DOHH2 (cell line): ENCODE measurements at regions not wholly inside any gene's neighbourhood (a gene's known extent, or its start where the extent isn't known, plus 50 kb on each side); places are given as distances from the start of the nearest gene placed in this dataset.

ENCODE experiments used
- H3F3A ChIP-seq: fragments of 200-600 bp; sonication (generic), shearing (Covaris generic); 2 replicates; pipeline ENCODE4 v1.6.0; 2016; ENCODE audit warnings: antibody characterized with exemption, mild to moderate bottlenecking; ENCODE audit not compliant: control insufficient read depth, insufficient read depth
- H3K27ac ChIP-seq: fragments of 200-600 bp; sonication (generic); 2 replicates; pipeline ENCODE4 v1.5.1; 2014; ENCODE audit warnings: low read depth, mild to moderate bottlenecking, low read length, moderate library complexity
- H3K27me3 ChIP-seq: fragments of 200-600 bp; sonication (generic); 2 replicates; pipeline ENCODE4 v1.6.1; 2014; ENCODE audit warnings: mild to moderate bottlenecking, low read length, mixed read lengths; ENCODE audit not compliant: control insufficient read depth
- H3K36me3 ChIP-seq: fragments of 200-600 bp; sonication (generic); 2 replicates; pipeline ENCODE4 v1.6.1; 2014; ENCODE audit warnings: mild to moderate bottlenecking, low read length, moderate library complexity, mixed read lengths; ENCODE audit not compliant: control insufficient read depth
- H3K4me1 ChIP-seq: fragments of 200-600 bp; sonication (generic); 2 replicates; pipeline ENCODE4 v1.6.1; 2014; ENCODE audit warnings: mild to moderate bottlenecking, low read length, mixed read lengths; ENCODE audit not compliant: control insufficient read depth
- H3K4me2 ChIP-seq: fragments of 200-600 bp; sonication (generic); 2 replicates; pipeline ENCODE4 v1.6.0; 2014; ENCODE audit warnings: mild to moderate bottlenecking, low read length, moderate library complexity
- H3K4me3 ChIP-seq: fragments of 200-600 bp; sonication (generic); 2 replicates; pipeline ENCODE4 v1.5.1; 2014; ENCODE audit warnings: mild to moderate bottlenecking, low read length, mixed read lengths
- H3K79me2 ChIP-seq: fragments of 200-600 bp; sonication (generic); 2 replicates; pipeline ENCODE4 v1.6.1; 2014; ENCODE audit warnings: mild to moderate bottlenecking, low read length, mixed read lengths; ENCODE audit not compliant: control insufficient read depth
- H3K9me2 ChIP-seq: fragments of 200-600 bp; sonication (generic); replicated peaks from 2 replicates; pipeline ENCODE4 v1.6.1; 2014; ENCODE audit warnings: mild to moderate bottlenecking, low read length, mixed read lengths; ENCODE audit not compliant: control insufficient read depth
- H3K9me3 ChIP-seq: fragments of 200-600 bp; sonication (generic); 2 replicates; pipeline ENCODE4 v1.6.1; 2014; ENCODE audit warnings: antibody characterized with exemption, low read length, mixed read lengths; ENCODE audit not compliant: control insufficient read depth, insufficient read depth
- H4K20me1 ChIP-seq: fragments of 200-600 bp; sonication (generic); 2 replicates; pipeline ENCODE4 v1.6.0; 2014; ENCODE audit warnings: low read depth, mild to moderate bottlenecking, antibody characterized with exemption, low read length, moderate library complexity; ENCODE audit not compliant: control insufficient read depth, insufficient read depth
- EZH2phosphoT487 ChIP-seq: fragments of 200-600 bp; sonication (generic); IDR thresholded peaks from 2 replicates; pipeline ENCODE4 v1.6.1; 2017; ENCODE audit warnings: borderline replicate concordance, mild to moderate bottlenecking, antibody characterized with exemption, low read length, moderate library complexity, mixed read lengths
- TF ChIP-seq, protein P1 (sequence below): fragments of 200-600 bp; sonication (generic); IDR thresholded peaks from one replicate; pipeline ENCODE4 v1.5.1; 2014; ENCODE audit warnings: antibody characterized with exemption, mild to moderate bottlenecking, low read depth, low read length; ENCODE audit not compliant: poor library complexity, severe bottlenecking

DNA sequence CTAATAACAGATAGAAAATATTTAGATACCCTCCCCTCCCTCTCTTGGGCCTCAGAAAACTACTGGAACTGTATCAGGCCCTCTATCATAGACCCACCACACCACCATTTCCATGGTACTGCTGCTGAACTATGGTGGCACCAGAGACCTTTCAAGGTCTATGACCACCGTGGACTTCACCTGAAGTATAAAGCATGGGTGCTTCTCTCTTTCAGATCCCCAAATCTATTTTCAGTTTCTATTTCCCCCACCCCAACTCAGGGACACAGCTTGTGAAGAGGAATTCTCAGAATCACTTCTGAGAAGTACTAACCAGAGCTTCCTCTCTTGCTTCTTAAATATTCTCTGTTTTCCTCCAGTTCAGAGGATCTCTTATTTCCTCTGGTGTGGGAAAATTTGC lies 840.8 kb upstream of the HTR2C start:
- TF ChIP-seq, protein P1, sequence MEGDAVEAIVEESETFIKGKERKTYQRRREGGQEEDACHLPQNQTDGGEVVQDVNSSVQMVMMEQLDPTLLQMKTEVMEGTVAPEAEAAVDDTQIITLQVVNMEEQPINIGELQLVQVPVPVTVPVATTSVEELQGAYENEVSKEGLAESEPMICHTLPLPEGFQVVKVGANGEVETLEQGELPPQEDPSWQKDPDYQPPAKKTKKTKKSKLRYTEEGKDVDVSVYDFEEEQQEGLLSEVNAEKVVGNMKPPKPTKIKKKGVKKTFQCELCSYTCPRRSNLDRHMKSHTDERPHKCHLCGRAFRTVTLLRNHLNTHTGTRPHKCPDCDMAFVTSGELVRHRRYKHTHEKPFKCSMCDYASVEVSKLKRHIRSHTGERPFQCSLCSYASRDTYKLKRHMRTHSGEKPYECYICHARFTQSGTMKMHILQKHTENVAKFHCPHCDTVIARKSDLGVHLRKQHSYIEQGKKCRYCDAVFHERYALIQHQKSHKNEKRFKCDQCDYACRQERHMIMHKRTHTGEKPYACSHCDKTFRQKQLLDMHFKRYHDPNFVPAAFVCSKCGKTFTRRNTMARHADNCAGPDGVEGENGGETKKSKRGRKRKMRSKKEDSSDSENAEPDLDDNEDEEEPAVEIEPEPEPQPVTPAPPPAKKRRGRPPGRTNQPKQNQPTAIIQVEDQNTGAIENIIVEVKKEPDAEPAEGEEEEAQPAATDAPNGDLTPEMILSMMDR = no peak
- no peak for TF ChIP-seq EZH2phosphoT487
- Histone ChIP-seq H3K4me3 (no peak overlapping the region), H3K4me2 (no peak overlapping the region), H3K27me3 (no peaks in the 10 kb centered on the region), H3K9me2 (no peaks in the 10 kb centered on the region), H3K27ac (no peak overlapping the region), H3F3A (no peaks in the 10 kb centered on the region), H3K36me3 (no peaks in the 10 kb centered on the region), H3K4me1 (0 out of 2 replicates have a peak, but pooled peaks cover 4% of the 10 kb centered on the region), H3K79me2 (no peaks in the 10 kb centered on the region), H3K9me3 (no peaks in the 10 kb centered on the region), H4K20me1 (no peaks in the 10 kb centered on the region)

- Histone ChIP-seq H3F3A (no peaks in the 10 kb centered on the region), H3K9me2 (no peaks in the 10 kb centered on the region), H3K4me1 (no peaks in the 10 kb centered on the region), H3K9me3 (no peaks in the 10 kb centered on the region), H3K4me2 (no peak overlapping the region), H3K36me3 (no peaks in the 10 kb centered on the region), H3K4me3 (no peak overlapping the region), H3K27me3 (no peaks in the 10 kb centered on the region), H3K79me2 (no peaks in the 10 kb centered on the region), H3K27ac (no peak overlapping the region), H4K20me1 (no peaks in the 10 kb centered on the region)
- TF ChIP-seq EZH2phosphoT487 = no peak
- TF ChIP-seq, protein P1 = no peak
These were observed 842.1 kb upstream of the HTR2C start for GRCh38 chrX:113741744-113742143.

GRCh38 chrX:113728937-113729336 lies 854.9 kb upstream of the HTR2C start:
- Histone ChIP-seq H3K9me3 (no peaks in the 10 kb centered on the region), H3K4me2 (no peak overlapping the region), H3K9me2 (no peaks in the 10 kb centered on the region), H3K27ac (no peak overlapping the region), H3K27me3 (no peaks in the 10 kb centered on the region), H4K20me1 (no peaks in the 10 kb centered on the region), H3K4me3 (no peak overlapping the region), H3F3A (no peaks in the 10 kb centered on the region), H3K4me1 (no peaks in the 10 kb centered on the region), H3K79me2 (no peaks in the 10 kb centered on the region), H3K36me3 (no peaks in the 10 kb centered on the region)
- TF ChIP-seq, protein P1 = no peak
- no peak for TF ChIP-seq EZH2phosphoT487

DNA sequence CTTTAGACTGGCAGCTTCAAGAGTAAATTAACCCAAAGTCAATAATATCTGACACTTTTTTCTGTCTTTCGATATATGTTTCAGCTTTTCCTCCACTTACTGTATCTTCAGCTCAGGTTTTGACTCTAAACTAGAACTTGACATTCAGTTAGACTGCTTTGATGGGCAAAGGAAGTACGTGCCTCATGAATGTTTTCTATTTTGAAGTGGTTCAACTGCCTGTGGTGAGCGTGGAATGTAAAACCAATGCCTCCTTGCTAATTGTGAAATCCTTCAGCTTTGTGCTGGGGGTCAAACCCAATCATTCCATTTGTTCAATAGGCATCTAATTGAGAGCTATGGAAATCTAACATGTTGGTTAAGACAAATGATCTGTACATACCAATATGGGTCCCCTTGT lies 857.0 kb upstream of the HTR2C start:
- Histone ChIP-seq H3K27me3 (no peaks in the 10 kb centered on the region), H3K36me3 (no peaks in the 10 kb centered on the region), H3K4me3 (no peak overlapping the region), H3K9me2 (no peaks in the 10 kb centered on the region), H4K20me1 (no peaks in the 10 kb centered on the region), H3K4me1 (no peaks in the 10 kb centered on the region), H3F3A (no peaks in the 10 kb centered on the region), H3K27ac (no peak overlapping the region), H3K79me2 (no peaks in the 10 kb centered on the region), H3K4me2 (no peak overlapping the region), H3K9me3 (no peaks in the 10 kb centered on the region)
- TF ChIP-seq, protein P1 = no peak
- no peak for TF ChIP-seq EZH2phosphoT487
